B cell (primary cell): ENCODE measurements at regions not wholly inside any gene's neighbourhood (a gene's known extent, or its start where the extent isn't known, plus 50 kb on each side); places are given as distances from the start of the nearest gene placed in this dataset.

Experiments used
- ATAC-seq: fragments of 200-7000 bp; cut with Tn5 transposase; one replicate; pipeline ENCODE4 v1.10.0; 2021; ENCODE audit warnings: low read depth, mild to moderate bottlenecking, moderate number of reproducible peaks, moderate library complexity
- CTCF ChIA-PET: fragments of 350-600 bp; sonication (Branson Sonifier 250); formaldehyde crosslinking; loops from one replicate; lab custom pipeline; 2021; ENCODE audit warnings: antibody characterized with exemption, inconsistent platforms; lab: Charles Lee
- POLR2A ChIA-PET: fragments of 350-600 bp; sonication (Branson Sonifier 250); formaldehyde crosslinking; loops from one replicate; lab custom pipeline; 2021; ENCODE audit warnings: antibody characterized with exemption; lab: Charles Lee
- DNase-seq: peaks from one replicate; pipeline ENCODE4 v3.0.0; 2013
- H2AFZ ChIP-seq: 2 replicates; pipeline ENCODE4 v1.6.1; 2012; ENCODE audit warnings: mild to moderate bottlenecking, low read depth, low read length; ENCODE audit not compliant: insufficient read depth, poor library complexity, severe bottlenecking
- H3K27ac ChIP-seq, 2 donors: 1 replicate in 1 of 2; 2 replicates in 1 of 2; pipeline ENCODE4 v1.5.1; 2012 to 2013; ENCODE audit warnings: low read length in 2 of 2, mild to moderate bottlenecking in 2 of 2, moderate library complexity in 1 of 2
- H3K27me3 ChIP-seq, 4 experiments: fragments of 200-600 bp in 1 of 4; sonication (generic) in 1 of 4; replicated peaks in 1 of 4; 1 replicate in 2 of 4; 2 replicates in 2 of 4; pipeline versions ENCODE4 v1.6.1 to v1.7.0; 2013 to 2016; ENCODE audit warnings: low read length in 3 of 4, mild to moderate bottlenecking in 2 of 4, mixed read lengths in 1 of 4, moderate library complexity in 1 of 4; ENCODE audit not compliant: insufficient read depth in 4 of 4, control insufficient read depth in 3 of 4; ENCODE audit errors: control extremely low read depth in 1 of 4
- H3K36me3 ChIP-seq, 2 experiments: replicated peaks in 1 of 2; 1 replicate in 1 of 2; 2 replicates in 1 of 2; pipeline versions ENCODE4 v1.6.1 to v1.7.1; 2013; ENCODE audit warnings: low read length in 1 of 2; ENCODE audit not compliant: insufficient read depth in 2 of 2, control insufficient read depth in 1 of 2; ENCODE audit errors: control extremely low read depth in 1 of 2, extremely low read depth in 1 of 2
- H3K4me1 ChIP-seq, 2 donors: fragments of 200-600 bp in 1 of 2; sonication (generic) in 1 of 2; 1 replicate in 1 of 2; 2 replicates in 1 of 2; pipeline versions ENCODE4 v1.5.1 to v1.6.1; 2013 to 2017; ENCODE audit warnings: low read length in 2 of 2; ENCODE audit not compliant: control insufficient read depth in 2 of 2, insufficient read depth in 2 of 2
- H3K4me2 ChIP-seq: replicated peaks from 2 replicates; pipeline ENCODE3; 2012; ENCODE audit warnings: mild to moderate bottlenecking, low read depth, low read length; ENCODE audit not compliant: poor library complexity, severe bottlenecking
- H3K4me3 ChIP-seq, 5 experiments: fragments of 200-600 bp in 1 of 5; sonication (generic) in 1 of 5; 1 replicate in 3 of 5; 2 replicates in 2 of 5; pipeline versions ENCODE4 v1.5.1 to v1.7.0; 2011 to 2016; ENCODE audit warnings: low read length in 4 of 5, mild to moderate bottlenecking in 4 of 5, low read depth in 2 of 5, control low read depth in 1 of 5, moderate library complexity in 1 of 5; ENCODE audit not compliant: insufficient read depth in 1 of 5; ENCODE audit errors: control extremely low read depth in 1 of 5, extremely low read depth in 1 of 5
- H3K79me2 ChIP-seq: fragments of 200-600 bp; sonication (generic); one replicate; pipeline ENCODE4 v1.6.0; 2016; ENCODE audit warnings: low read length; ENCODE audit not compliant: control insufficient read depth, insufficient read depth
- H3K9ac ChIP-seq: fragments of 200-600 bp; sonication (generic); 2 replicates; pipeline ENCODE4 v1.6.1; 2017; ENCODE audit warnings: mild to moderate bottlenecking, low read length, moderate library complexity
- H3K9me3 ChIP-seq, 3 donors: one replicate each; pipeline versions ENCODE4 v1.6.1 to v1.7.1; 2013; ENCODE audit warnings: low read length in 2 of 3; ENCODE audit not compliant: control insufficient read depth in 2 of 3, insufficient read depth in 1 of 3; ENCODE audit errors: control extremely low read depth in 1 of 3
- H4K20me1 ChIP-seq: 2 replicates; pipeline ENCODE4 v1.6.0; 2012; ENCODE audit warnings: mild to moderate bottlenecking, low read length; ENCODE audit not compliant: insufficient read depth, control insufficient read depth, poor library complexity, severe bottlenecking
- H3K27ac Mint-ChIP-seq: one replicate; pipeline ENCODE4 v1.8.0; 2021; ENCODE audit warnings: mixed read lengths
- H3K27me3 Mint-ChIP-seq: one replicate; pipeline ENCODE4 v1.8.0; 2021; ENCODE audit warnings: mixed read lengths
- H3K4me1 Mint-ChIP-seq: one replicate; pipeline ENCODE4 v1.8.0; 2021; ENCODE audit warnings: mixed read lengths
- H3K4me3 Mint-ChIP-seq: one replicate; pipeline ENCODE4 v1.8.0; 2021; ENCODE audit warnings: mixed read lengths
- H3K9me3 Mint-ChIP-seq: one replicate; pipeline ENCODE4 v1.8.0; 2022; ENCODE audit warnings: mixed read lengths; ENCODE audit not compliant: insufficient read depth
- EZH2 ChIP-seq: IDR thresholded peaks from 2 replicates; pipeline ENCODE4 v1.6.1; 2012; ENCODE audit warnings: borderline replicate concordance, low read depth, mild to moderate bottlenecking, moderate library complexity, low read length; ENCODE audit not compliant: insufficient read depth, poor library complexity, severe bottlenecking
- WGBS: methylation state at CpG from one replicate; pipeline ENCODE4 v1.1.5; 2013; ENCODE audit warnings: missing lambda C conversion rate; ENCODE audit not compliant: insufficient coverage; 5-methylcytosine and 5-hydroxymethylcytosine counted together
- intact Hi-C: fragments of 100-400 bp; cut with micrococcal nuclease; formaldehyde crosslinking; loops from one replicate; pipeline ENCODE4 v1.10.0; 2022
- TF ChIP-seq, protein P1 (sequence below): fragments of 200-600 bp; IDR thresholded peaks from one replicate; pipeline ENCODE4 v1.8.0; 2022; ENCODE audit warnings: antibody characterized with exemption, mild to moderate bottlenecking

- Histone ChIP-seq H3K4me3 (no peak overlapping the region), H3K9ac (no peak overlapping the region), H3K4me1 (no peaks in the 10 kb centered on the region), H3K27me3 (no peaks in the 10 kb centered on the region), H3K9me3 (peaks cover 0 to 6% (median 0%) of the 10 kb centered on the region in 3 donors), H3K27ac (no peak overlapping the region), H4K20me1 (no peaks in the 10 kb centered on the region), H3K4me2 (no peak overlapping the region), H3K36me3 (no peaks in the 10 kb centered on the region), H2AFZ (no peak overlapping the region), H3K79me2 (no peaks in the 10 kb centered on the region)
- Mint-ChIP-seq H3K4me1 (no peaks in the 10 kb centered on the region), H3K27me3 (peaks cover 6% of the 10 kb centered on the region), H3K27ac (no peak overlapping the region), H3K4me3 (no peak overlapping the region), H3K9me3 (no peaks in the 10 kb centered on the region)
- 77% methylated on average over 3 of the region's 5 CpGs for WGBS
- ATAC-seq (no peak), DNase-seq (no peak)
- CTCF ChIA-PET = no interaction called here
- TF ChIP-seq EZH2 = no peak
- TF ChIP-seq, protein P1, sequence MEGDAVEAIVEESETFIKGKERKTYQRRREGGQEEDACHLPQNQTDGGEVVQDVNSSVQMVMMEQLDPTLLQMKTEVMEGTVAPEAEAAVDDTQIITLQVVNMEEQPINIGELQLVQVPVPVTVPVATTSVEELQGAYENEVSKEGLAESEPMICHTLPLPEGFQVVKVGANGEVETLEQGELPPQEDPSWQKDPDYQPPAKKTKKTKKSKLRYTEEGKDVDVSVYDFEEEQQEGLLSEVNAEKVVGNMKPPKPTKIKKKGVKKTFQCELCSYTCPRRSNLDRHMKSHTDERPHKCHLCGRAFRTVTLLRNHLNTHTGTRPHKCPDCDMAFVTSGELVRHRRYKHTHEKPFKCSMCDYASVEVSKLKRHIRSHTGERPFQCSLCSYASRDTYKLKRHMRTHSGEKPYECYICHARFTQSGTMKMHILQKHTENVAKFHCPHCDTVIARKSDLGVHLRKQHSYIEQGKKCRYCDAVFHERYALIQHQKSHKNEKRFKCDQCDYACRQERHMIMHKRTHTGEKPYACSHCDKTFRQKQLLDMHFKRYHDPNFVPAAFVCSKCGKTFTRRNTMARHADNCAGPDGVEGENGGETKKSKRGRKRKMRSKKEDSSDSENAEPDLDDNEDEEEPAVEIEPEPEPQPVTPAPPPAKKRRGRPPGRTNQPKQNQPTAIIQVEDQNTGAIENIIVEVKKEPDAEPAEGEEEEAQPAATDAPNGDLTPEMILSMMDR = no peak
- intact Hi-C loops = no loop called here
- POLR2A ChIA-PET = no interaction called here
Observed at GRCh38 chr2:20884829-20885228, 61.9 kb upstream of the LDAH start.

GRCh38 chr2:20882466-20883170 lies 59.7 kb upstream of the LDAH start:
- H2AFZ ChIP-seq = no peak overlapping the region
- 94% methylated on average over 2 of the region's 4 CpGs for WGBS
- CTCF ChIA-PET = no interaction called here
- H3K9ac ChIP-seq = no peak overlapping the region
- TF ChIP-seq EZH2 = no peak
- TF ChIP-seq, protein P1 = no peak
- POLR2A ChIA-PET = no interaction called here
- H3K27me3 Mint-ChIP-seq = peaks cover 16% of the 10 kb centered on the region
- no peaks in the 10 kb centered on the region for H4K20me1 ChIP-seq
- H3K36me3 ChIP-seq = no peaks in the 10 kb centered on the region
- no peak overlapping the region for H3K4me3 ChIP-seq
- H3K4me1 ChIP-seq = no peaks in the 10 kb centered on the region
- ATAC-seq (no peak), DNase-seq (no peak)
- peaks cover 1% of the 10 kb centered on the region for H3K9me3 Mint-ChIP-seq
- H3K27ac Mint-ChIP-seq = no peak overlapping the region
- H3K4me2 ChIP-seq = no peak overlapping the region
- no peak overlapping the region for H3K4me3 Mint-ChIP-seq
- H3K9me3 ChIP-seq = peaks cover 0 to 15% (median 0%) of the 10 kb centered on the region in 3 donors
- peaks cover 0 to 4% (median 0%) of the 10 kb centered on the region in 4 experiments for H3K27me3 ChIP-seq
- no peaks in the 10 kb centered on the region for H3K4me1 Mint-ChIP-seq
- no peaks in the 10 kb centered on the region for H3K79me2 ChIP-seq
- intact Hi-C loops = no loop called here
- H3K27ac ChIP-seq = no peak overlapping the region
